Muscle of leg (tissue), 3 donors: ENCODE measurements at regions not wholly inside any gene's neighbourhood (a gene's known extent, or its start where the extent isn't known, plus 50 kb on each side); places are given as distances from the start of the nearest gene placed in this dataset.

Experiments used
- DNase-seq: peaks from one replicate; pipeline ENCODE4 v3.0.0; 2013
- H3K27ac ChIP-seq: one replicate; pipeline ENCODE4 v1.5.1; 2013; ENCODE audit warnings: mild to moderate bottlenecking, low read length, control low read depth
- H3K27me3 ChIP-seq: one replicate; pipeline ENCODE4 v1.6.1; 2013; ENCODE audit warnings: low read length; ENCODE audit not compliant: control insufficient read depth, insufficient read depth
- H3K36me3 ChIP-seq: one replicate; pipeline ENCODE4 v1.6.1; 2013; ENCODE audit warnings: low read length; ENCODE audit not compliant: control insufficient read depth, insufficient read depth
- H3K4me1 ChIP-seq: one replicate; pipeline ENCODE4 v1.6.1; 2013; ENCODE audit warnings: low read length; ENCODE audit not compliant: control insufficient read depth, insufficient read depth
- H3K4me3 ChIP-seq: one replicate; pipeline ENCODE4 v1.5.1; 2013; ENCODE audit warnings: low read length, control low read depth
- H3K9me3 ChIP-seq: replicated peaks from 2 replicates; pipeline ENCODE4 v1.6.1; 2013; ENCODE audit warnings: low read depth, low read length; ENCODE audit not compliant: control insufficient read depth
- WGBS: methylation state at CpG from one replicate; pipeline ENCODE4 v1.1.5; 2013; ENCODE audit warnings: missing lambda C conversion rate; ENCODE audit not compliant: insufficient coverage; 5-methylcytosine and 5-hydroxymethylcytosine counted together

DNA sequence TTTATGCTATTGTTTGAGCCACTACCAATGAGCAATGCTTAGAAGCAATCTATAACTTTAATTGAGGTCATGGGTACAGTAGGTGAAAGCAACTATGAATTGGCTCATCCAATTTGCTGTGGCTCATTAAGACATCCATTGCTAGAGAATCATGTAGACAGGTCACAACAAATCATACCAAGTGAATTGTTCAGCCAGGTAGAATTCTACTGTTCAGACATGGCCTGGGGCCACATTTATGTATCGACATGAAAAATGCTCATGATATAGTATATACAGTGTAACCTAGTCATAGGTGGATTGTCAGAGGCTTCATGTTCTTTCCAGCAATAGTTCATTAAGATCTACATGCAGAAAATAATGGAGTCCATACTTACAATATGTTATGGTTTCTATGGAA lies 633.7 kb upstream of the EYS start:
- DNase-seq: no peak
- no peaks in the 10 kb centered on the region for H3K9me3 ChIP-seq
- no peak overlapping the region for H3K4me3 ChIP-seq
- H3K27ac ChIP-seq: no peak overlapping the region
- H3K27me3 ChIP-seq: no peaks in the 10 kb centered on the region
- no peaks in the 10 kb centered on the region for H3K4me1 ChIP-seq
- no peaks in the 10 kb centered on the region for H3K36me3 ChIP-seq
- WGBS: no CpG with 5 or more reads among the region's 1 CpG

DNA sequence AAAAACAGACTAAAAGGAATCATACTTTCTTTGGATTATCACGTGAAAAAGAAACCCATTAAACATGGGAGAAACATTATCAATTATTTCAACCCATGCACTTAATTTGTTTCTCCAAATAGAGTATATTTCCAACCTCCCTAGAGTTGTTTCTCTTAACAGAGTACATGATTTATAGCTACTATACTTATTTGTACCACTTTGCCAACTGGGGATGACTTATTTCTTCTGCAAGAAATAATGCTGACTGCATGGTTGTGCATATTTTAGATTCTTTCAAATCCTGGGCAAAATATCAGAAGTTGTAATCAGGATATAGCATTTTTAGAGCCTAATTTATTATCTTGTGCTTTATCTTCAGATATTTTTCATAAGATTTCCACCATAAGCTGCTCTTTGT lies 629.1 kb upstream of the EYS start:
- H3K27me3 ChIP-seq: no peaks in the 10 kb centered on the region
- no peak overlapping the region for H3K4me3 ChIP-seq
- no CpG with 5 or more reads among the region's 1 CpG for WGBS
- no peaks in the 10 kb centered on the region for H3K36me3 ChIP-seq
- no peak for DNase-seq
- H3K27ac ChIP-seq: no peak overlapping the region
- H3K4me1 ChIP-seq: no peaks in the 10 kb centered on the region
- H3K9me3 ChIP-seq: no peaks in the 10 kb centered on the region

DNA sequence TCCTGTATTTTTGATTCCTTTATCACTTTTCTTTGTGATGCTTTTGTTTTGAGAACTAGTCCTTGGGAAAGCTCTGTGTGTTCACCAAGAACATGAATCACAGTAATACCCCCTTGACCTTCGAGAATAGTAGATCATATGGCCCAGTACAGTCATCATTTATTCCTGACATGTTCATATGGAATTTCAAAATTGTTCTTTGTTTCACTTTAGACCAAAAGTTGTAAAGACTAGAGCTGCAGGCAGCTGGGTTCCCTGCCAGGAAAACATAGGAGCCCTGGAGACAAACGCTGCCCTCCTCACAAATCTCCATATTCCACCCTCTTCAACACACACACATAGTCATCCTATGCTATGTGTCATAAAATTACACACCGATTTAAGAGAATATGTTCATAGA lies 621.2 kb upstream of the EYS start:
- H3K27ac ChIP-seq: no peak overlapping the region
- 90% methylated on average over 2 of the region's 3 CpGs for WGBS
- no peaks in the 10 kb centered on the region for H3K4me1 ChIP-seq
- no peaks in the 10 kb centered on the region for H3K27me3 ChIP-seq
- H3K9me3 ChIP-seq: no peaks in the 10 kb centered on the region
- no peaks in the 10 kb centered on the region for H3K36me3 ChIP-seq
- H3K4me3 ChIP-seq: no peak overlapping the region
- DNase-seq: no peak

DNA sequence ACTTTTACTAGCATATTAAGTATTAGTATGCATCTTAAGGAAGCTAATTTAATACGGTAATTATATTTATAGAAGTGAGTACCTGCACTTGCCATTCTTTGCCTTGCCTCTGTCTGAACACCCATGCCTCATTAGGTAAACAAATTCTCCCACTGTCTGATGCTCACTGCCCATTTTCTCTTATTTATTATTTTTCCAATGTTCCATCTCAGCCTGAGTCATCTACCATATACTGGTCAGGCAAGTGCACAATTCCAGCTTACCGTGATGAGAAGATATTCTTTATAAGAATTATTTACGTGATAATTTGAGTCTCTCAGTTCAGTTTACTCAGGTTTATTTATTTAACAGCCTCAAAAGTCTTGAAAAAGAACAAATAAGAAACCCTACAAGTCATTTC lies 619.2 kb upstream of the EYS start:
- H3K27ac ChIP-seq: no peak overlapping the region
- no peaks in the 10 kb centered on the region for H3K4me1 ChIP-seq
- DNase-seq: no peak
- H3K9me3 ChIP-seq: no peaks in the 10 kb centered on the region
- no peaks in the 10 kb centered on the region for H3K27me3 ChIP-seq
- no peaks in the 10 kb centered on the region for H3K36me3 ChIP-seq
- no peak overlapping the region for H3K4me3 ChIP-seq
- WGBS: no CpG with 5 or more reads among the region's 3 CpGs

DNA sequence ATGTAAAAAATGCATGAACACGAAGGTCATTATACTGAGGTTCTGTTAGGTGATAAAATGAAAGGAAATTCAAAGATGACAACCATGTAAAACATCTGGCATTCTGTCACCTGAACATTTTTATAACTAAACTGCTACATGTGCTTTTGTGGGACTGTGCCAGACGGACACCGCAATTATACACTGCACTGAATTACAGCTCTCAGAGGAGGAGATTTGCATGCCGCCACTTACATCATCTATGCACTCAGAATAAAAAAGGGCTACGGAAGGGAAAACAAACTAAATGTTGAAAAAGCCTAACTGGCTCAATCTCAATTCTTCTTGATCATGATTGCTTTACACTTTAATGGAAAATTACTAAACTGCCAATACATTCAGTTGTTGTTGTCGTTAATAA lies 614.0 kb upstream of the EYS start:
- Histone ChIP-seq H3K4me1 (no peaks in the 10 kb centered on the region), H3K27ac (no peak overlapping the region), H3K36me3 (no peaks in the 10 kb centered on the region), H3K9me3 (no peaks in the 10 kb centered on the region), H3K4me3 (no peak overlapping the region), H3K27me3 (no peaks in the 10 kb centered on the region)
- WGBS: 20% methylated on average over 1 of the region's 6 CpGs
- no peak for DNase-seq

DNA sequence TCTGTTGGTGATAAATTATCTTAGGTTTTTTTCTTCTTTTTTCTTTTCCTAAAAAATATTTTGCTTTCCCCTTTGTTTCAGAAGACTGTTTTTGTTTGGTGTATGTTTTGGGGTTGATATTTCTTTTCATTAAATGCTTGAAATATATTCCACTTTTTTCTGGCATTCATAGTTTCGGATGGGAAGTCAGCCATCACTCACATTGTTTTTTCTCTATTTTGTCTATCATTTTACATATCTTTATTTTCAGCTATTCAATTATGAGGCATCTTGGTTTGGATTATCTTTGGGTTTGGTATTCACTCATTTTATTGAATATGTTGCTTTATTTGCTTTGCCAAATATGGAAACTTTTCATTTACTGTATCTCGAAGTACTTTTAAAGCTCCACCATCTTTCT lies 600.5 kb upstream of the EYS start:
- Histone ChIP-seq H3K9me3 (peaks cover 14% of the 10 kb centered on the region), H3K27ac (no peak overlapping the region), H3K36me3 (no peaks in the 10 kb centered on the region), H3K4me1 (no peaks in the 10 kb centered on the region), H3K4me3 (no peak overlapping the region), H3K27me3 (no peaks in the 10 kb centered on the region)
- DNase-seq: no peak
- no CpG with 5 or more reads among the region's 2 CpGs for WGBS

DNA sequence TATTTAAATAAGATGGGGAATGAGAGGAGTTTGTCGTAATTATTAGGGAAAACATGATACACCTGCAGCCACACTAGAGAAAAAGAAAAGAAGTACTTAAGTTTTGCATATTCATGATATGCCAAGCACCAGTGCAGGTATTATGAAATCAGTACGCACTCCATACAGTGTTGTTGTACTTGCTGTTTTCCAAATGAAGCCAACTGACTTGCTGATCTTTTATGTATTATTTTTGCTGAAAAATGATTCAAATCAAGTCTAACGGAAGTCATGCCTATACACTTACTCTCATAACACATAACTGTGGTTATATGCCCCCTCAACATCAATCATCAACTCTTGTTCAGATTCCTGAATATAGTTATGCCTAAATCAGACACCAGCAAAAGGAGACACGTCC lies 584.9 kb upstream of the EYS start:
- Histone ChIP-seq H3K36me3 (no peaks in the 10 kb centered on the region), H3K9me3 (no peaks in the 10 kb centered on the region), H3K4me1 (no peaks in the 10 kb centered on the region), H3K4me3 (no peak overlapping the region), H3K27me3 (no peaks in the 10 kb centered on the region), H3K27ac (no peak overlapping the region)
- no CpG with 5 or more reads among the region's 4 CpGs for WGBS
- no peak for DNase-seq

DNA sequence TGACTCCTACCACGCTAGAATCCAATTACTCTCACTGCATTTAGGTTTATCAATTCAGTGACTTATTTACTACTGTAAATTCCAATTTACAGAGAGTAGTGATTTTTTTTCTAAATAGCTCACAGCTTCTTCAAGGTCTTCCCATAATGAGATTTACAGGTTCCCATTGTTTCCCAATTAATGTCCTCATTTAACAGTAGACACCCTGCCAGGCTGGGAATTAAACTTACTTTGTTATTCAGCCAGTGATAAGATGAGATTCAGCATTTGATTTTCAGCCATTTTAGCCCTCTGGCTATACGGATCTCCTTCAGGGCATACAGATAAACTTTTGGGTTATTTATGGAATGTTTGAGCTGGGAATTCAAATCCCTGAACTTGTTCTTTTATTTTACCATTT lies 582.9 kb upstream of the EYS start:
- no peak overlapping the region for H3K4me3 ChIP-seq
- no peak for DNase-seq
- no peaks in the 10 kb centered on the region for H3K9me3 ChIP-seq
- WGBS: no CpG with 5 or more reads among the region's 2 CpGs
- no peak overlapping the region for H3K27ac ChIP-seq
- H3K27me3 ChIP-seq: no peaks in the 10 kb centered on the region
- H3K4me1 ChIP-seq: no peaks in the 10 kb centered on the region
- H3K36me3 ChIP-seq: no peaks in the 10 kb centered on the region

DNA sequence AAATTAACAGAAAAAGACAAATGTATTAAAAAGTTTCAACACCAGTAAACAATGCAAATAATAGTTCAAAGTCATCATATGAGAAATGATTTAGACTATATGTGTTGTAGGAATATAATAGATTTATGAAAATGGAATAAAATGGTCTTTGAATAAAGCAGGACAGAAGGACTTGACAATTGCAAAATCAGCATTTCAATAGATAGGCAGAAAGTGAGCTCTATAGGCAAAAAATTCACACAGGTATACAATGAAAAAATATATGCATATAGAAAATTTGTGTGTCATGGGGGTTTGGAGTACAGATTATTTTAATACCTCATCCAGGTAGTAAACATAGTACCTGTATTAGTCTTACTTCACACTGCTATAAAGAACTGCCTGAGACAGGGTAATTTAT lies 571.1 kb upstream of the EYS start:
- no peak for DNase-seq
- Histone ChIP-seq H3K4me1 (no peaks in the 10 kb centered on the region), H3K4me3 (no peak overlapping the region), H3K27ac (no peak overlapping the region), H3K36me3 (no peaks in the 10 kb centered on the region), H3K27me3 (no peaks in the 10 kb centered on the region), H3K9me3 (peaks cover 3% of the 10 kb centered on the region)

DNA sequence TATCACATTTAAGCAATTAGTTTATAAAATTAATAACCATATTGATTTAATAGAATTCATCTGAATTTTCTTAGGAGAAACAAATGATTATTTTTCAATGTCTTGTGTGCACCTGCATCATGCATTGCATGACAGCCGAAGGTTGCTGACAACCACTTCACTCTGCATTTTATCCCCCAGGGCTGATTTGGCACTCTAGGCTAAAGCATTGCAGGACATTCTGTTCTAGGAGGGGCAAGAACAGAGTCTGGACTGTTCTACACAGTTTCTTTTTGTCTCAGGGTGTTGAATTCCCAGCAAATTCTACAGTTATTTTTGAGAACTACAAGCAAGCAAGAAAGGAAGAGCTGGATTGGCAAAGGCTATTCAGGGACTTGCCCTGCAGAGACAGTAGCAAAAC lies 570.4 kb upstream of the EYS start:
- Histone ChIP-seq H3K36me3 (no peaks in the 10 kb centered on the region), H3K4me3 (no peak overlapping the region), H3K27me3 (no peaks in the 10 kb centered on the region), H3K9me3 (peaks cover 3% of the 10 kb centered on the region), H3K4me1 (no peaks in the 10 kb centered on the region), H3K27ac (no peak overlapping the region)
- WGBS: 67% methylated on average over 1 of the region's 1 CpG
- DNase-seq: peak; percentile 4

DNA sequence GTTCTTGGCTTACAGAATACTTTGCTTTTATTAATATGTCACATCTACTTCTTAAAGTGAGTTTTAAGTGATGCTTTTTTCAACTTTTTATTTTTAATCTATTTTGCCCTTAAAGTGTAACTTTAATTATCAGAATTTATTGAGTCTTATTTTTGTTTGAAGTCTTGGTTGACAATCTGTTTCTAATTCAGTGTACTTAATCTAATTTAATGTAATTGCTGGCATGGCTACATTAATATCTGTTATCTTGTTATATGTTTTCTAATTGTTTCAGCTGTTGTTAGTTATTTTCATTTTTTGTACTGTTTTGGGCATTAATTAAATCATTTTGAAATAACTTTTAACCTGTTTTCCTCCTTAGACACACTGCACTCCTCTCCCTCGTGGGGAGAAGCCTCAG lies 558.7 kb upstream of the EYS start:
- whole genome bisulfite sequencing: 53% methylated on average over 1 of the region's 1 CpG
- DNase-seq: no peak
- Histone ChIP-seq H3K36me3 (no peaks in the 10 kb centered on the region), H3K4me3 (no peak overlapping the region), H3K9me3 (no peaks in the 10 kb centered on the region), H3K27ac (no peak overlapping the region), H3K27me3 (no peaks in the 10 kb centered on the region), H3K4me1 (no peaks in the 10 kb centered on the region)
